GM18505 (cell line): ENCODE measurements at regions not wholly inside any gene's neighbourhood (a gene's known extent, or its start where the extent isn't known, plus 50 kb on each side); places are given as distances from the start of the nearest gene placed in this dataset.

ENCODE experiments used
- ATAC-seq: cut with Tn5 transposase; IDR thresholded peaks from one replicate; pipeline ENCODE4 v1.9.1; 2021; ENCODE audit not compliant: unreplicated experiment
- POLR2A ChIP-seq: IDR thresholded peaks from 4 replicates; pipeline ENCODE4 v1.6.1; 2011; ENCODE audit warnings: borderline replicate concordance; ENCODE audit not compliant: insufficient read depth, insufficient read length; ENCODE audit errors: extremely low read depth

DNA sequence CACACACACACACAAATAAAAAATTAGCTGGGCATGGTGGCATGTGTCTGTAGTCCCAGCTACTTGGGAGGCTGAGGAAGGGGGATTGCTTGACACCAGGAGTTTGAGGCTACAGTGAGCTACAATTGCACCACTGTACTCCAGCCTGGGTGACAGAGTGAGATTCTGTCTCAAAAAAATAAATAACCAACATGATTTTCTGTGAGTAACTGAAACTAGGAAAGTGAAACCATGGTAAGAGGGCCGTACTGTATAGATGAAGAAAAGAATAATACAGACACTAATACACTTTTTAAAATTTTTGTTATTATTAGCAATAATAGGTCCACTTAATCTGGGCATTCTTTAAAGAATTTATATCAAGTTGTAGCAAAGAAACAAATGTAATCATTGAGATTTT, 170.9 kb downstream of the HGF start:
- no peak for ATAC-seq
- TF ChIP-seq POLR2A: no peak

DNA sequence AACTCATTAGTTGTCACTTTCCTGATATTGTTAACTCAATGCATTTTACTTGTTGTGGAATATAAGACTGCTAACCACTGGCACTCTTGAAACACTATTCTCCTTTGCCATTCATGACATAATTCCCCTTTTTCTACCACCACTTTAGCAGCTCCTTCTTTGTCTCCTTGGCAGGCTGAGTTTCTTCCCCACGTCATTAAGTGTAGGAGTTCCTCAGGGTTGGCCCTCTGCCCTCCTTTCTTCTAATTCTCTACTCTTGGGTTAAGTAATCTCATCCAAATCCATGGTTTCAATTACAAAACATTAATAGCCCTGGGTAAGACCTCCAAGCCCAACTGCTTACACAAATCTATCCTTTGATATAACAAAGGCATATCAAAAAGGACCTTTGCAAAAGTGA, 175.1 kb downstream of the HGF start:
- no peak for TF ChIP-seq POLR2A
- ATAC-seq: no peak

DNA sequence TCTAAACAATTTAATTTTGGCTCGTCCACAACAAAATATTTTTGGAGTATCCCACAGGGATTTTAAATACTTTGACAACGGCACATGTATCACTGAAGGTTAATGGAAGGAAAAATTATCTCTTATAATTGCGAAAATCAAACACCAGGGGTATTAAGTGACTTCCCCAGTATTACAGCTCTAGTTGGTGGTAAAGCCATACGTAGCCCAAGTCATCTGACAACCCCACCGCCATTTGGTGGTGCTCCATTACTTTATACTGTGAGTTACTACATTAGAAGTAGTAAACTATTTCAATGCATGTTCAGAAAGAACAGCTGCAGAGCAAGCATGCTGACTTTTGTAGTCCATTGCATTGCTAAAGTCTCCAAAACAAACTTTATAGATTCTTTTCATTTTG, 179.7 kb downstream of the HGF start:
- no peak for TF ChIP-seq POLR2A
- no peak for ATAC-seq

DNA sequence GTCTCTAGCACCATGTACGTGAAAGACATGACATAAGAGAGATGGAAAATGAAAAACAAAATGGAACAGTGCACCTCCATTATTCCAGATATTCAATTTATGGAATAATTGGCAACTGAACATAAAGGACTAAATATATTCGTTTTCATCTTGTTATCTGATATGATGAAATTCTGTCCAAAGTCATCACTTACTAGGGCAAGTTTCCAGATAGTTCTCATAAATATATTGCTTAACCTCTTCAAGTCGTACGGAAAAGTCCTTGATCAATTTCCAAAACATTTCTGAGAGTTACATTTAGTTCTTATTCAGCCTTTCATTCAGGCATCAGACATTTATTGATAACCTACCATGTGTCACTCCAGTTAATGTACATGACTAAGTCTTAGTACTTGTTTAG, 185.2 kb downstream of the HGF start:
- no peak for TF ChIP-seq POLR2A
- ATAC-seq: no peak

DNA sequence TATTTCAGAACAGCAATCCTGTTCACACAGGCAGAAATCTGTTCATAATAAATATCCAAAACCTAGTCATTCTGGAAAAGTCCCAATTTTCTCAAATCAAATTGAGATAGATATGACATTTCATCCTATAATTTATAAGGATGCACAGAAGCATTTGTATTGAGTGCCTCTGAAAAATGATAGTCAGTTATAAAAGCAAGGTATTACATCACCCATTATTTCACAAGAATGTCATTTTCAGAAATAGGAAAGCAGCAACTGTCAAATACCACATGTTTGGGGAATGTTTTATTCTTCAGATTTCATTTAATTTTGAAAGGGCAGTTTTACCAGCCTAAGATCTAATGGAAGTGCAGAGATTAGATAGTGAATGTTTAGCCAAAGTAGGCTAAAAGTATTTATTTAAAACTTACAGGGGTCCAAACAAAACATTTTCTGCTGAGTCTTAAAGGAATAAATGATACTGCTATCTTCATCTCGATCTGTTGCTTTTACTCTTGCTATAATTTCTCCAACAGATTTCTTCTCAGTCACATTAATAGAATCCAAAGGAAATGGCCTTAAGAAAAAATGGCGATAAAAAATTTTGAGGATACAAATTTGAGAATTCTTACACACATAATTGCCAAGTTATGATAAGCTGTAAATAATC, 185.8 kb downstream of the HGF start:
- no peak for TF ChIP-seq POLR2A
- ATAC-seq: no peak

DNA sequence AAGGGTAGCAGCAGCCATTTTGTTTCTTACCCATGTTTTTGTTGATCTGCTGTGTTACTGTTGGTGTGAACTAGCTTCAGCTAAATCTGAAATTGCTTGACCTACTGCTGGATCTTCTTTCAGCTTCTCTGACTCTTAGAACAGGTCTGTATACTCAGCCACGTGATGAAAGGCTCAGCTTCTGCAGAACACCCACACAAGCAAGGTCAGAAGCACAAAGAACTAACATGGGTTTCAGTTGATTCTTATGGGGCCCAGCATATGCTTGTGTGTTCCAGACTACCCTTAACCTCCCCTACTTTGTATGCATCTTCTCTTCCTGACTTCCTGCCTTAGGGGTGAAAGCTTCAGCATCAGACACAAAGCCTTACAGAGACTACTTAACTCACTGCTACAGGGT, 186.8 kb downstream of the HGF start:
- TF ChIP-seq POLR2A: no peak
- no peak for ATAC-seq

DNA sequence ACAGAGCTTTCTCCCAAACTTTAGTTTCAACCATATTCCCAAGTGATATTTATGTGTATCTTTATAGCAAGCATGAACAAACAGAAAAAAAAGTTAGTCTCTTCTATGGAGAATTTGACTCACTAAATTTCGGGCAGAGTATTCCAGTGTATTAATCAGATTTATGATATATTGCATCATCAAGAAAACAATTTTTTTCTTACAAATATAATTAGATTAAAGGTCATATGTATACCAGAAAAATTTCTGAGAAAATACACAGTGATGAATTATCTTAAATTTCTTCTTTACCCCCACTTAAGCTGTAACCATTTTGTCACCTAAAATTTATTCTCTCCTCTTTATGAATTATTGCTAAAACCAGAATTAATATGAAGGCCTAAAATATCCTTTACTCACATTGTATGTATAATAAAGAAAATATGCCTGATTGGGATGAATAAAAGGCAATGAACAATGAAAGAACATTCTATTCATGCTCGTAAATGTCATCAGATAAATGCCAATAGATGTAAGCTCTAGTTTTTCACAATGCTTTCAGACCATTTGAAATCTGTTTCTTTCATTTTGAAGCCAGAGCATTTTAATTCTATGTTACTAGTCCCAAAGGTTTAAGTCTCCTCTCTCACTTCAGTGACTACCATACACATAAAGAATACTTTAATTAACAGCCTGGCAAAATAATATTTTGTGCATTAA, 192.1 kb downstream of the HGF start:
- no peak for TF ChIP-seq POLR2A
- no peak for ATAC-seq

DNA sequence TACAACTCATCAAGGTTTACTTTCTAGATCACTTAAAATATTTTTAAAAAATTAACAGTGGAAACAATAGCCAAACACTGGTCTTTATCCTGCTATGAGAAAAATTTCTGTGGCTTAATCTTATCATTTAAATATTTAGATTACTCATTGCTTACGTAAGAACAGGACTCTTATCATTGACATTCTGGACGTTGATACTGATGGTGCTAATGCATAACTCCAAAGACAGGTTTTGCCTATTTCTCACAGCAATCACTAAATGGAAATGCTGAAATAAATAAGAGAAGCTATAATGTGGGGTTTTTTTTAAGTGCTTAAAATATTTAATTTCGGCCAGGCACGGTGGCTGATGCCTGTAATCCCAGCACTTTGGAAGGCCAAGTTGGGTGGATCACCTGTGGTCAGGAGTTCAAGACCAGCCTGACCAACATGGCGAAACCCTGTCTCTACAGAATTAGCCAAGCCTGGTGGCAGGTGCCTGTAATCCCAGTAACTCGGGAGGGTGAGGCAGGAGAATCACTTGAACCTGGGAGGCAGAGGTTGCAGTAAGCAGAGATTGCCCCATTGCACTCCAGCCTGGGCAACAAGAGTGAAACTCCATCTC, 195.0 kb downstream of the HGF start:
- no peak for ATAC-seq
- TF ChIP-seq POLR2A: no peak

DNA sequence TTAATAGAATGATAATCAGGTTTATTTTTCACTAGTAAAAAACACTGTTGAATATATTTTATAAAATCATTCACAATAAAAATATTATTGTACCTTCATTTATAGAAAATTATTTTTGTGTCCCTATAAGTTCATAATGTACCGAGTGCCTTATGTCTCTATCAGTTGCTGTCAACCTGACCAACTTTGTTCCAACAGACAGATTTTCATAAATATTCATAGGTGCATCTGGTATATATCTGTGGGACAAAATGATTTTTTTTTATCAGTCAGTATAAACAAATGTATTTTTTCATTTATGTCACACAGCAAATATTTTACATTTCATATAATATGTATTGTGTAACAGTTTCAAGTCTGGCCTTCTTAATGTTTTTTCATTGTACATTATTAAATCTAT, 195.9 kb downstream of the HGF start:
- ATAC-seq: no peak
- no peak for TF ChIP-seq POLR2A

DNA sequence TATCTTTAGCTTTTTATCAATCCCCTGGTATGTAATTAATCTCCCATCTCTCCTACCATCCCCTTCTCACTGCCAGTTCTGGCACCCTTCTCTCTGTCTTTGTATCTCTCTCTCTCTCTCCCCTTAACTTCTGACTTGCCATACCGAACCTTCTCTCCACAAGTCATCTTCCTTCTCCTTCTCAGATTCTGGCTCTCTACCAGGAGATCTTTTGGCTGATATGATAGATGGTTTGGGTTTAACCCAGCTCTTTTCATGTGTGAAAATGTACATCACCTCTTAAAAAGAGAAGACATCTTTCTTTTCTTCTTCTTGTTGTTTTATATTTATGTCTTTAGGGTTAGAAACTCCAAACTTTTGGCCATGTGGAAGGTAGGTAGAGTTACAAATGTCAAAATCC, 196.7 kb downstream of the HGF start:
- no peak for ATAC-seq
- TF ChIP-seq POLR2A: no peak

DNA sequence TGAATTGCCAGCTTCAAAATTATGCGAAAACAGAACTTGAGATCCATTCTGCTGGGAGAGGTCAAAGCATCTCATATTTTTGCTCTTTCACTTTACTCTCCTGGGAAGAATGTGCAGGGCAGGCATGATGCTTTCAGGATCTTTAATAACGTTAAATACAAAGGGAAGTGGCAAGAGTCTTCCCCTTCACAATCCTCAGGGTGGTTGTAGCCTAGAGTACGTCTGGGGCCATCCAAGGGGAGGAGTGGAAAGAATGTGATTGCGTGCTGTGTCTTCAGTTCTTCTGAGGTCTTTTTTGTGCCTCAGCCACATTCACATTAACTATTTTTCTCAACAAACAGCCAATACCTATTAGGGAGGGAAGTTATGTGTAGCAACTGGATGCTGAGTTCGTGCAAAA, 207.3 kb downstream of the HGF start:
- no peak for TF ChIP-seq POLR2A
- ATAC-seq: no peak

DNA sequence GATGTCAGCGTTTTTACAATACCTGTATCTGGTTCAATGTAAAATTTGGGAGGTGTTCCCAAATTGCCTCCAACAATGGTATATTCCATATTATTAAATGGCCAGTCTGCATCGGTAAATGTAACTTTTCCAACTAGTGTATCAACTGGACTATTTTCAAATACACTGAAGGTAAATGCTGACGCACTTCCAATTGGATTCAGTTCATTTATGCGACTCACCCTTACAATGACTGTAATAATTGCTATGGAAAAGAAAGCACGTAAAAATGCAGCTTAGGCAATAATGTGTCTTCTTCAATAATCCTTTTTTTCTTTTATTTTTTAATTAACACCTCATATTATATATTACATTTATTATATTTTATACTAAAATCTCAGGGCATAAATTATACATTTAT, 209.1 kb downstream of the HGF start:
- no peak for TF ChIP-seq POLR2A
- no peak for ATAC-seq

DNA sequence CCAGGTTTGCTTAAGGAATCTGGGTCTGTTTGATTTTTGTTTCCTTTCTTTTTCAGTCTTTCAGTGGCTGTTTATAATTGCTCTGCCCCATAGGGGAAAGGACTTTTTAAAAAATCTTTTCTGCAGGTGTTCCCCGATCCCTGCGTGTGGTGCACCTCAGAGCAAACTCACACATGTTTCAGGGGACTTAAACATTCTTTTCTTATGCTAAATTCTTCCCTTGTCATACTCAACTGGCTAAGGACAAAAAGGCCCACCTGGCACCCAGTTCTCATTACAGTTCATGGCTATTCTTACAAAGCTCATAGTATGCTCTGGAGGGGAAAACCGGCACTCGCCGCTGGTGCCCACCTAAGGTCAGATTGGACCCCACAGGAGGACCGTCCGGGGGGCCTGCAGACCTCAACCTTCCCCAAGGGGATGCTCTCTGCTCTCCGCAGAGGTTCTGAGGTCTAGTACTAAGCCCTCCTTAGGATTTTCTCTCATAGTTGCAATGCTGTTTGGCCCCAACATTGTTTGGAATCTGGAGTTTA, 220.3 kb downstream of the HGF start:
- no peak for TF ChIP-seq POLR2A
- no peak for ATAC-seq

DNA sequence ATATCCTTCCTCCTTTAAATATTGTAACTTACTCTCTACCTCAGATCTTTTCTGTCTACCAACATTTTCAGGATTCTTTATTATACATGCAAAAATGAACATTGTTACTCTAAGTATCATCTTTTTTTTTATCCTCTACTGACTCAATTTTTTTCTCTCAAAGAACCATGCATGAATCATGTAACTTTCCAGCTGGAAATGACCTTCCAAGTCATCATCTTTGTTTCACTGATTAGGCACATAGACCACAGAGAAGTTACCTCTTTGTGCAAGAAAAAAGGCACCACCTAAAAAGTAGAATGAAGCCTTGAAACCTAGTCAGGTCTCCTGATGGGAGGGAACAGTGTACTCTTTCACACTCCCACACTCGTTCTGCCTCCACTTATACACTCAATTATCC, 234.9 kb downstream of the HGF start:
- no peak for TF ChIP-seq POLR2A
- ATAC-seq: no peak

DNA sequence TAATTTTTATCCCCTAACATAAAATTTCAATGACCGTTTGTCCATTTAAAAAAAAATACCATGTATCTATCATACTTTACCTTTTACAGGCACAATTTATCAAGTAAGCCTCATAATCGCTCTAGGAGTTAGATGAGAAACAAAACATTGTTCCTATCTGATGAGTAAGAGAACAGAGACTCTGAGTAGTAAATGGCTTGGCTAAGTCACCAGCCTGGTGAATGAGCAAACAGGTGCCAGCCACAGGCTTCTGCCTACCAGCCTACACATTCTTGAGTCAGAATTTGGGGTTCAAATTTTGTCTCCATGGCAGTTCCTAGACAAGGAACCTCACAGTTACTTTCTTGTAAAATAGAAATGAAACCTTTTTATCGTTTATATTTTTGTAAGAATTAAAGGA, 235.4 kb downstream of the HGF start:
- ATAC-seq: no peak
- TF ChIP-seq POLR2A: no peak

DNA sequence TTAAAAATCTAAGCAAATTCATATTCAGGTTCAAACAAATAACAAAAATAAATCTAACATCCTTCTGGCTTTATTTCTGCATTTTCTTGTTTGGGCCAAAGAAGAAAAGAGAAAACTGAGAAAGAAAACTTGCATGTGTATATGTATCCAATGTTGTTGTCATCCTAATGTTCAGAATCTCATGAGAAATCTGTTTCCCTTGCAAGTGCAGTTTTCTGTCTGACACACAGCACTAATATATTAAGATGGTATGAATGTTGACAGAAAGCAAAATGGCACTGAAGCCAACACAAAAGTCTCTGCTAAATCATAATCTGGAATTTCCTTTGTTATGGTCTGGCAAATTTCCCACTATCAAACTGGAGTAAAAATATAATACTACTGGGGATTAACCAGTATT, 235.9 kb downstream of the HGF start:
- ATAC-seq: no peak

More for the DNA sequence above, 235.9 kb downstream of the HGF start:
- TF ChIP-seq POLR2A: no peak
